ENCODE measurements at regions not wholly inside any gene's neighbourhood (a gene's known extent, or its start where the extent isn't known, plus 50 kb on each side); places are given as distances from the start of the nearest gene placed in this dataset.

GRCh38 chr16:51968749-51969148 lies 578.2 kb downstream of the TOX3 start:
- TF ChIP-seq, protein P1, sequence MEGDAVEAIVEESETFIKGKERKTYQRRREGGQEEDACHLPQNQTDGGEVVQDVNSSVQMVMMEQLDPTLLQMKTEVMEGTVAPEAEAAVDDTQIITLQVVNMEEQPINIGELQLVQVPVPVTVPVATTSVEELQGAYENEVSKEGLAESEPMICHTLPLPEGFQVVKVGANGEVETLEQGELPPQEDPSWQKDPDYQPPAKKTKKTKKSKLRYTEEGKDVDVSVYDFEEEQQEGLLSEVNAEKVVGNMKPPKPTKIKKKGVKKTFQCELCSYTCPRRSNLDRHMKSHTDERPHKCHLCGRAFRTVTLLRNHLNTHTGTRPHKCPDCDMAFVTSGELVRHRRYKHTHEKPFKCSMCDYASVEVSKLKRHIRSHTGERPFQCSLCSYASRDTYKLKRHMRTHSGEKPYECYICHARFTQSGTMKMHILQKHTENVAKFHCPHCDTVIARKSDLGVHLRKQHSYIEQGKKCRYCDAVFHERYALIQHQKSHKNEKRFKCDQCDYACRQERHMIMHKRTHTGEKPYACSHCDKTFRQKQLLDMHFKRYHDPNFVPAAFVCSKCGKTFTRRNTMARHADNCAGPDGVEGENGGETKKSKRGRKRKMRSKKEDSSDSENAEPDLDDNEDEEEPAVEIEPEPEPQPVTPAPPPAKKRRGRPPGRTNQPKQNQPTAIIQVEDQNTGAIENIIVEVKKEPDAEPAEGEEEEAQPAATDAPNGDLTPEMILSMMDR (IDR thresholded peaks at IDR 0.05; ENCODE audit: borderline replicate concordance, extremely low read depth, insufficient read depth): no peak
- Histone ChIP-seq H3K9ac (ENCODE audit: low read length in 3 of 3) (no peak overlapping the region), H3K4me1 (ENCODE audit: control insufficient read depth in 2 of 3, insufficient read depth in 2 of 3, low read depth in 1 of 3, low read length in 3 of 3) (peaks cover 0 to 4% (median 0%) of the 10 kb centered on the region in 3 donors), H3K36me3 (ENCODE audit: control insufficient read depth in 2 of 3, insufficient read depth in 3 of 3, low read length in 3 of 3) (no peaks in the 10 kb centered on the region), H3K27me3 (ENCODE audit: control insufficient read depth, insufficient read depth, low read length) (no peaks in the 10 kb centered on the region), H3K9me3 (ENCODE audit: control insufficient read depth in 2 of 3, insufficient read depth in 1 of 3, low read length in 3 of 3) (no peaks in the 10 kb centered on the region), H3K4me3 (ENCODE audit: low read length in 3 of 3) (no peak overlapping the region), H3K27ac (ENCODE audit: low read depth in 2 of 2, low read length in 2 of 2) (no peak overlapping the region)
- DNase-seq (peak in 2 of 5 donors; percentile 25 to 49), FAIRE-seq (no peak)
- intact Hi-C loops (cut with DNase I): no loop called here

- FAIRE-seq: no peak
- TF ChIP-seq, protein P1 (IDR thresholded peaks at IDR 0.05; ENCODE audit: borderline replicate concordance, extremely low read depth, insufficient read depth): no peak
These were observed 579.3 kb downstream of the TOX3 start for GRCh38 chr16:51967646-51968045.

DNA sequence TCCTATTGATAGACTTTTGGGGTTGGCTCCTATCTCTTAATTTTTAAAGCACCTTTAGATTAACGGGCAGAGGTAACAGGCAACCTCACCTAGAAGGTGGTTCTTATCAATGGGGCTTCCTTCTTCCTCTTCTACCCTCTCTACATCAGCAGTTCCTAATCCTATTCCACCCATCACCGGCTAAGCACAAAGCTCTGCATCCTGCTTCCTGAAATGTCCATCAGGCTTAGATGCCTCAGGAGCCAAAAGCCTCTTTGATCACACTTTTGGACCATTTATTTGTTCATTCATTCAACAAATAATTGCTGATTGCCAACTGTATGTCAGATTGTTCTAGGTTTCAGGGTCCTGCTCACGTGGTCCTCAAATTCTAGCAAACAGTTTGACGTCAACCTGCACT lies 586.0 kb downstream of the TOX3 start:
- no peaks in the 10 kb centered on the region for H3K27me3 ChIP-seq (ENCODE audit: control insufficient read depth, insufficient read depth, low read length)
- H3K4me3 ChIP-seq (ENCODE audit: low read length in 3 of 3): no peak overlapping the region
- H3K4me1 ChIP-seq (ENCODE audit: control insufficient read depth in 2 of 3, insufficient read depth in 2 of 3, low read depth in 1 of 3, low read length in 3 of 3): no peaks in the 10 kb centered on the region
- no peak for FAIRE-seq
- no peak overlapping the region for H3K27ac ChIP-seq (ENCODE audit: low read depth in 2 of 2, low read length in 2 of 2)
- intact Hi-C loops (cut with DNase I): no loop called here
- no peaks in the 10 kb centered on the region for H3K9me3 ChIP-seq (ENCODE audit: control insufficient read depth in 2 of 3, insufficient read depth in 1 of 3, low read length in 3 of 3)
- H3K9ac ChIP-seq (ENCODE audit: low read length in 3 of 3): no peak overlapping the region
- DNase-seq: no peak
- no peaks in the 10 kb centered on the region for H3K36me3 ChIP-seq (ENCODE audit: control insufficient read depth in 2 of 3, insufficient read depth in 3 of 3, low read length in 3 of 3)
- TF ChIP-seq, protein P1 (IDR thresholded peaks at IDR 0.05; ENCODE audit: borderline replicate concordance, extremely low read depth, insufficient read depth): no peak

More at GRCh38 chr16:51967646-51968045, 579.3 kb downstream of the TOX3 start:
- Histone ChIP-seq H3K4me3 (ENCODE audit: low read length in 3 of 3) (no peak overlapping the region), H3K4me1 (ENCODE audit: control insufficient read depth in 2 of 3, insufficient read depth in 2 of 3, low read depth in 1 of 3, low read length in 3 of 3) (peaks cover 0 to 4% (median 0%) of the 10 kb centered on the region in 3 donors), H3K27ac (ENCODE audit: low read depth in 2 of 2, low read length in 2 of 2) (no peak overlapping the region), H3K9me3 (ENCODE audit: control insufficient read depth in 2 of 3, insufficient read depth in 1 of 3, low read length in 3 of 3) (no peaks in the 10 kb centered on the region), H3K36me3 (ENCODE audit: control insufficient read depth in 2 of 3, insufficient read depth in 3 of 3, low read length in 3 of 3) (no peaks in the 10 kb centered on the region), H3K27me3 (ENCODE audit: control insufficient read depth, insufficient read depth, low read length) (no peaks in the 10 kb centered on the region), H3K9ac (ENCODE audit: low read length in 3 of 3) (no peak overlapping the region)
- intact Hi-C loops (cut with DNase I): no loop called here
- peak; percentile 59 to 88 (median 71) for DNase-seq
